Heart right ventricle (tissue), 16 donors: ENCODE measurements at regions not wholly inside any gene's neighbourhood (a gene's known extent, or its start where the extent isn't known, plus 50 kb on each side); places are given as distances from the start of the nearest gene placed in this dataset.

Source experiments
- ATAC-seq, 8 donors: fragments of 200-7000 bp; cut with Tn5 transposase; one replicate each; pipeline ENCODE4 v1.9.1; 2020; ENCODE audit warnings: mild to moderate bottlenecking in 8 of 8, moderate library complexity in 8 of 8, moderate number of reproducible peaks in 1 of 8
- DNase-seq, 2 donors: peaks; one replicate each; pipeline ENCODE4 v3.0.0-alpha.2; 2020
- H3K27ac ChIP-seq, 10 donors: fragments of 200-600 bp; sonication (generic) in 2 of 10; one replicate each; pipeline versions ENCODE4 v1.5.0 to v1.8.0; 2020 to 2022; ENCODE audit warnings: mild to moderate bottlenecking in 3 of 10
- H3K27me3 ChIP-seq, 7 donors: fragments of 200-600 bp; one replicate each; pipeline ENCODE4 v1.8.0; 2021 to 2022; ENCODE audit warnings: mild to moderate bottlenecking in 2 of 7
- H3K36me3 ChIP-seq, 9 donors: fragments of 200-600 bp; sonication (generic) in 1 of 9; one replicate each; pipeline versions ENCODE4 v1.5.0 to v1.8.0; 2020 to 2022; ENCODE audit warnings: mild to moderate bottlenecking in 2 of 9
- H3K4me1 ChIP-seq, 9 donors: fragments of 200-600 bp; sonication (generic) in 1 of 9; one replicate each; pipeline versions ENCODE4 v1.5.0 to v1.8.0; 2020 to 2022; ENCODE audit warnings: mild to moderate bottlenecking in 4 of 9
- H3K4me3 ChIP-seq, 10 donors: fragments of 200-600 bp; sonication (generic) in 2 of 10; one replicate each; pipeline versions ENCODE4 v1.5.0 to v1.8.0; 2020 to 2022; ENCODE audit warnings: mild to moderate bottlenecking in 7 of 10, moderate library complexity in 2 of 10
- H3K9me3 ChIP-seq, 11 donors: fragments of 200-600 bp in 10 of 11; sonication (generic) in 2 of 11; one replicate each; pipeline versions ENCODE4 v1.5.0 to v1.8.0; 2013 to 2022; ENCODE audit warnings: mild to moderate bottlenecking in 2 of 11, control low read depth in 1 of 11, moderate library complexity in 1 of 11
- WGBS, 2 donors: extraction: QIAGEN DNeasy Blood & Tissue Kit; methylation state at CpG; one replicate each; pipeline ENCODE4 v1.1.7; 2013; ENCODE audit warnings: inconsistent platforms in 1 of 2; 5-methylcytosine and 5-hydroxymethylcytosine counted together
- intact Hi-C, 10 donors: fragments of 100-400 bp; cut with DNase I; formaldehyde crosslinking; loops; one replicate each; pipeline versions ENCODE4 v1.11.1 to v1.14.2; 2022
- TF ChIP-seq, protein P1 (sequence below), 9 donors: fragments of 200-600 bp; sonication (generic) in 2 of 9; IDR thresholded peaks; one replicate each; pipeline versions ENCODE4 v1.5.0 to v1.8.0; 2021 to 2022; ENCODE audit warnings: antibody characterized with exemption in 9 of 9, mild to moderate bottlenecking in 5 of 9, moderate library complexity in 1 of 9
- donor health status: Arrhythmogenic right ventricular cardiomyopathy.
- donor health status: ischemic (EF 13 %, LVEDD 7.1; RV severe dilation, severe dysfunction).
- donor health status: healthy with polysubstance abuse.
- donor health status: DM: no; HTN: yes; CAD: no.
- donor health status: DM: no; HTN: no; CAD: no.
- donor health status: ischemic (EF 25% LVEDD 6.9; RV normal size, moderate dysfunction).
- donor health status: ischemic (EF 25% LVEDD 5.7; RV mildly dilated, moderate dysfunction).
- donor health status: healthy.
- donor health status: DM: yes; HTN: yes; CAD: no.
- donor health status: Ischemic cardiomyopathy.
- donor health status: ischemic (EF 35%, LVEDD 5.7; RV mildly dilated, moderate dysfunction).
- donor health status: nonischemic (EF 11% LVEDD 7.7; RV severe dilation, severe dysfunction).
- donor health status: DM: yes; HTN: yes; CAD: no.
- donor health status: PGD.
- donor health status: ischemic (EF 29% LVEDD 5.4; RV normal size, mild dysfunction).
- donor health status: nonischemic (EF 23%, LVEDD 6.1; RV moderate dilation, normal function).

GRCh38 chrY:7850191-7850590, 938.6 kb upstream of the AMELY start:
- no peaks in the 10 kb centered on the region for H3K9me3 ChIP-seq
- no peak overlapping the region for H3K4me3 ChIP-seq
- no peaks in the 10 kb centered on the region for H3K36me3 ChIP-seq
- no peak overlapping the region for H3K27ac ChIP-seq
- no peaks in the 10 kb centered on the region for H3K27me3 ChIP-seq
- DNase-seq (no peak), ATAC-seq (no peak)
- TF ChIP-seq, protein P1, sequence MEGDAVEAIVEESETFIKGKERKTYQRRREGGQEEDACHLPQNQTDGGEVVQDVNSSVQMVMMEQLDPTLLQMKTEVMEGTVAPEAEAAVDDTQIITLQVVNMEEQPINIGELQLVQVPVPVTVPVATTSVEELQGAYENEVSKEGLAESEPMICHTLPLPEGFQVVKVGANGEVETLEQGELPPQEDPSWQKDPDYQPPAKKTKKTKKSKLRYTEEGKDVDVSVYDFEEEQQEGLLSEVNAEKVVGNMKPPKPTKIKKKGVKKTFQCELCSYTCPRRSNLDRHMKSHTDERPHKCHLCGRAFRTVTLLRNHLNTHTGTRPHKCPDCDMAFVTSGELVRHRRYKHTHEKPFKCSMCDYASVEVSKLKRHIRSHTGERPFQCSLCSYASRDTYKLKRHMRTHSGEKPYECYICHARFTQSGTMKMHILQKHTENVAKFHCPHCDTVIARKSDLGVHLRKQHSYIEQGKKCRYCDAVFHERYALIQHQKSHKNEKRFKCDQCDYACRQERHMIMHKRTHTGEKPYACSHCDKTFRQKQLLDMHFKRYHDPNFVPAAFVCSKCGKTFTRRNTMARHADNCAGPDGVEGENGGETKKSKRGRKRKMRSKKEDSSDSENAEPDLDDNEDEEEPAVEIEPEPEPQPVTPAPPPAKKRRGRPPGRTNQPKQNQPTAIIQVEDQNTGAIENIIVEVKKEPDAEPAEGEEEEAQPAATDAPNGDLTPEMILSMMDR (IDR thresholded peaks at IDR 0.05) = no peak
- H3K4me1 ChIP-seq = no peaks in the 10 kb centered on the region
- intact Hi-C loops = no loop called here

- H3K27ac ChIP-seq = no peak overlapping the region
- H3K27me3 ChIP-seq = no peaks in the 10 kb centered on the region
- H3K4me3 ChIP-seq = no peak overlapping the region
- no peaks in the 10 kb centered on the region for H3K4me1 ChIP-seq
- no peaks in the 10 kb centered on the region for H3K9me3 ChIP-seq
- TF ChIP-seq, protein P1 (IDR thresholded peaks at IDR 0.05) = no peak
- ATAC-seq (no peak), DNase-seq (no peak)
- intact Hi-C loops = no loop called here
- no peaks in the 10 kb centered on the region for H3K36me3 ChIP-seq
Observed at GRCh38 chrY:7845776-7846175, 934.2 kb upstream of the AMELY start.

DNA sequence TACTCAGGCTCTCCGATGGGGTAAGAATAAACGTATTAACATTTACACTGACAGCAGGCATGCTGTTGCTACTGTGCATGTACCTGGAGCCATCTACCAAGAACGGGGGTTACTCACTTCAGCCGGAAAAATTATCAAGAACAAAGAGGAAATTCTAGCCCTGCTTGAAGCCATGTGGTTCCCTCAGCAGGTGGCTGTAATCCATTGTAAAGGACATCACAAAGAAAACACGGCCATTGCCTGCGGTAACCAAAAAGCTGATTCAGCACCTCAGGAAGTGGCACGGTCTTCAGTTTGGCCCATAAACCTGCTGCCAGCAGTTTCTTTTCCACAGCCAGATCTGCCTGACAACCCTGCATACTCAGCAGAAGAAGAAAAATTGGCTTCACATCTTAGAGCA, 925.5 kb upstream of the AMELY start:
- Histone ChIP-seq H3K27me3 (no peaks in the 10 kb centered on the region), H3K27ac (no peak overlapping the region), H3K9me3 (no peaks in the 10 kb centered on the region), H3K4me3 (no peak overlapping the region), H3K36me3 (no peaks in the 10 kb centered on the region), H3K4me1 (no peaks in the 10 kb centered on the region)
- ATAC-seq = no peak
- DNase-seq = no peak
- TF ChIP-seq, protein P1 (IDR thresholded peaks at IDR 0.05) = no peak
- WGBS, 2 donors = 62 to 64% methylated on average over 7 of the region's 7 CpGs
- intact Hi-C loops = no loop called here

GRCh38 chrY:7836366-7836765, 924.8 kb upstream of the AMELY start:
- ATAC-seq = no peak
- WGBS, 2 donors = 53 to 66% methylated on average over 2 of the region's 2 CpGs
- no peak for DNase-seq
- no peaks in the 10 kb centered on the region for H3K4me1 ChIP-seq
- no peak overlapping the region for H3K27ac ChIP-seq
- intact Hi-C loops = no loop called here
- H3K4me3 ChIP-seq = no peak overlapping the region
- H3K9me3 ChIP-seq = no peaks in the 10 kb centered on the region
- no peaks in the 10 kb centered on the region for H3K27me3 ChIP-seq
- H3K36me3 ChIP-seq = no peaks in the 10 kb centered on the region
- TF ChIP-seq, protein P1 (IDR thresholded peaks at IDR 0.05) = no peak

DNA sequence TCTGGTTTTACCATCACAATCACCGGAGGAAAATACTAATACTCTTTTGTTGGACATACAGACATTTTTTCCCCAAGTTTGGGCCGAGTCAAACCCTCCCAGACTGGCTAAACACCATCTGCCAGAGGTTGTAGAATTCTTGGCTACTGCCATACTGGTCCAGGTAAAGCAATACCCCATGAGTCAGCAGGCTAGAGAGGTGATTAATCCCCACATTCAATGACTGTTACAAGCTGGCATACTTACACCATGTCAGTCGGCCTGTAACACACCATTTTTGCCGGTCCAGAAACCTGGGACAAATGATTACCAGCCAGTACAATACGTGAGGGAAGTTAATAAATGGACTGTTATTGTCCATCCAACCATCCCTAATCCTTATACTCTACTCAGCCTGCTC, 923.9 kb upstream of the AMELY start:
- Histone ChIP-seq H3K4me3 (no peak overlapping the region), H3K4me1 (no peaks in the 10 kb centered on the region), H3K27me3 (no peaks in the 10 kb centered on the region), H3K27ac (no peak overlapping the region), H3K36me3 (no peaks in the 10 kb centered on the region), H3K9me3 (no peaks in the 10 kb centered on the region)
- no peak for DNase-seq
- intact Hi-C loops = no loop called here
- whole genome bisulfite sequencing, 2 donors = 84% methylated on average over 5 of the region's 5 CpGs
- TF ChIP-seq, protein P1 (IDR thresholded peaks at IDR 0.05) = no peak
- no peak for ATAC-seq
